Lower leg skin (tissue), 4 donors: ENCODE measurements at regions not wholly inside any gene's neighbourhood (a gene's known extent, or its start where the extent isn't known, plus 50 kb on each side); places are given as distances from the start of the nearest gene placed in this dataset.
A peak's percentile ranks its signal among the peaks of the same experiment; 100 is the strongest.

Experiments
- DNase-seq, 2 donors: peaks; one replicate each; pipeline ENCODE4 v3.0.0-alpha.2; 2019; ENCODE audit warnings: low spot score in 2 of 2
- H3K4me3 ChIP-seq: fragments of 200-600 bp; sonication (generic); 2 replicates; pipeline ENCODE4 v1.5.1; 2017; ENCODE audit warnings: mild to moderate bottlenecking, low read depth; ENCODE audit not compliant: poor library complexity, severe bottlenecking
- CTCF ChIP-seq, 3 donors: fragments of 450-650 bp; IDR thresholded peaks; one replicate each; pipeline ENCODE4 v1.5.1; 2016; ENCODE audit warnings: antibody characterized with exemption in 3 of 3, mild to moderate bottlenecking in 3 of 3, moderate library complexity in 2 of 3
- POLR2A ChIP-seq, 2 donors: fragments of 450-650 bp; IDR thresholded peaks; one replicate each; pipeline ENCODE4 v1.6.1; 2016 to 2017; ENCODE audit warnings: antibody characterized with exemption in 2 of 2, mild to moderate bottlenecking in 1 of 2, moderate library complexity in 1 of 2
- WGBS, 2 donors: methylation state at CpG; one replicate each; pipeline ENCODE4 v1.1.5; 2018; 5-methylcytosine and 5-hydroxymethylcytosine counted together
- intact Hi-C: fragments of 100-400 bp; cut with DNase I; formaldehyde crosslinking; loops from one replicate; pipeline ENCODE4 v1.15.0; 2023; ENCODE audit warnings: low total_unique reads

GRCh38 chr1:201769072-201769471 is 59.9 kb upstream of the IPO9 start:
- intact Hi-C loops: no loop called here
- H3K4me3 ChIP-seq: no peak overlapping the region
- WGBS, 2 donors: 94 to 96% methylated on average over 2 of the region's 2 CpGs
- no peak for DNase-seq
- TF ChIP-seq POLR2A (IDR thresholded peaks at IDR 0.05) (no peak), CTCF (IDR thresholded peaks at IDR 0.05) (no peak)

- intact Hi-C loops: no loop called here
- DNase-seq: peak in 1 of 2 donors; percentile 65
- H3K4me3 ChIP-seq: no peak overlapping the region
- WGBS, 2 donors: 8 to 23% methylated on average over 3 of the region's 3 CpGs
- no peak for TF ChIP-seq CTCF (IDR thresholded peaks at IDR 0.05)
- no peak for TF ChIP-seq POLR2A (IDR thresholded peaks at IDR 0.05)
These were observed 59.0 kb upstream of the IPO9 start for GRCh38 chr1:201769966-201770365.

- intact Hi-C loops: no loop called here
- WGBS, 2 donors: 91 to 95% methylated on average over 2 of the region's 2 CpGs
- DNase-seq: no peak
- TF ChIP-seq POLR2A (IDR thresholded peaks at IDR 0.05): no peak
- no peak for TF ChIP-seq CTCF (IDR thresholded peaks at IDR 0.05)
- H3K4me3 ChIP-seq: no peak overlapping the region
These were observed 57.5 kb upstream of the IPO9 start for GRCh38 chr1:201771466-201771865.

DNA sequence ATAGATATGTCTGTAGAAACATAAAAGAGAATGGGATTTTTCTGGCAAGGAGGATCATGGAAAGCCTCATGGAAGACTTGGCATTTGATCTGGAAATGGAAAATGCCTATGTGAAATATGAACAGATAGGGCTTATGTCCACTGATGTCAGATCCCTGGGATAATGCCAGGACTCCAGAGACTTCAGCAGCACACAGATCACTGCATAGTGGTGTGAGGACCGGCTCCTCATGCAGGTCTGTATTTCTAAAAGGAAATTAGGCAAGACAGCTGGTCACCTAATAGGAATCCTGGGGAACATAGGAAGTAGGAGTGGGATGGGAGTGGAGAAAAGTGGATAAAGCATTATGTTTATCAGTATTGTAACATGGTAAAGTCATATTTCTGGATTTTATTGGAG is 56.8 kb upstream of the IPO9 start:
- intact Hi-C loops: no loop called here
- no peak for TF ChIP-seq CTCF (IDR thresholded peaks at IDR 0.05)
- no peak for TF ChIP-seq POLR2A (IDR thresholded peaks at IDR 0.05)
- no peak overlapping the region for H3K4me3 ChIP-seq
- WGBS, 2 donors: 100% methylated on average over 1 of the region's 1 CpG
- no peak for DNase-seq

GRCh38 chr1:201773764-201774163 is 55.2 kb upstream of the IPO9 start:
- intact Hi-C loops: no loop called here
- 79 to 82% methylated on average over 4 of the region's 4 CpGs for WGBS, 2 donors
- H3K4me3 ChIP-seq: no peak overlapping the region
- no peak for DNase-seq
- TF ChIP-seq POLR2A (IDR thresholded peaks at IDR 0.05): no peak
- TF ChIP-seq CTCF (IDR thresholded peaks at IDR 0.05): no peak

DNA sequence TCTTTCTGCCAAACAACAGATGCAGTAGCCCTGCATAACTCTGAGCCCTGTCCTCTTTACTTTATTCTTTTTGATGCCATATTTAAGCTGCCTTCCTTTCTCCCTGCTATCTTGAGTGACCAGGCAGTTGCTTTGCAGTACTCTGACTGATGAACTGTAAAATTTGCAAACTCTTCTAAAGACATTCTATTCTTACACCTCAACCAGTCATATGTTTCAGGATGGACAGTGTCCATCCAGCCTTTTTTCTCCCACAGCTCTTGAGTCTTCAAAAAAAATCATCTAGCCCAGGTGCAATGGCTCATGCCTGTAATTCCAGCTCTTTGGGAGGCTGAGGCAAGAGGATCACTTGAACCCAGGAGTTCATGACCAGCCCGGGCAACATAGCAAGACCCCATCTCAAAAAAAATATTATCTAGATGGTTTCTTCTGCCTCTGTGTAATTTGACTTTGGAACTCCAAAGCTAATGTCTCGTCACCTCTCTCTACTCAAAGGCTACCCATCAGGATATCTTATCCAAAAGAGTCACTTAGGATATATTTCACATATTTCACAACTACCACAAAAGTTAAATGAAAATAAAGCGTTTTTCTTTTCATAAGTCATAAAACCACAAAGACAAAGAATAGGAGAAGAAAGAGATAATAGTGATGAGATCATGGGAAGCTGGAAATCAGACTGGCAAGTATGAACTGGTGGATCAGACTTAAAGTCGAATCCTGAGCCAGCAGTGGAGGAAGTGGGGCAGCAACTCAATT is 54.6 kb upstream of the IPO9 start:
- H3K4me3 ChIP-seq: no peak overlapping the region
- 53 to 57% methylated on average over 4 of the region's 4 CpGs for WGBS, 2 donors
- no peak for TF ChIP-seq CTCF (IDR thresholded peaks at IDR 0.05)
- no peak for TF ChIP-seq POLR2A (IDR thresholded peaks at IDR 0.05)
- intact Hi-C loops: no loop called here
- no peak for DNase-seq
